ENCODE measurements at regions not wholly inside any gene's neighbourhood (a gene's known extent, or its start where the extent isn't known, plus 50 kb on each side); places are given as distances from the start of the nearest gene placed in this dataset.

- intact Hi-C loops (cut with micrococcal nuclease), result no loop called here
- H3K4me1 Mint-ChIP-seq, result no peaks in the 10 kb centered on the region
Observed at GRCh38 chr18:78296166-78296565, 683.5 kb upstream of the SALL3 start.

GRCh38 chr18:78297048-78297447 lies 682.6 kb upstream of the SALL3 start:
- DNase-seq, result no peak
- H3K4me1 ChIP-seq (ENCODE audit: control insufficient read depth in 1 of 2, insufficient read depth in 2 of 2, low read length in 2 of 2), result no peaks in the 10 kb centered on the region
- Mint-ChIP-seq H3K27ac (no peak overlapping the region), H3K9me3 (peaks cover 0 to 5% (median 0%) of the 10 kb centered on the region in 7 donors), H3K36me3 (no peaks in the 10 kb centered on the region), H3K27me3 (ENCODE audit: low read depth in 3 of 3) (peaks cover 0 to 2% (median 0%) of the 10 kb centered on the region in 3 donors), H3K4me1 (no peaks in the 10 kb centered on the region), H3K4me3 (no peak overlapping the region)
- TF ChIP-seq CTCF (IDR thresholded peaks at IDR 0.05), result no peak
- H3K4me3 ChIP-seq (replicated peaks in 1 of 3; ENCODE audit: low read depth in 2 of 3, low read length in 3 of 3), result no peak overlapping the region
- 89% methylated on average over 10 of the region's 10 CpGs for WGBS (ENCODE audit: insufficient coverage)
- H4K20me1 ChIP-seq (ENCODE audit: insufficient read depth, low read length), result no peaks in the 10 kb centered on the region
- H3K4me2 ChIP-seq (replicated peaks; ENCODE audit: extremely low read depth, low read length, poor library complexity, severe bottlenecking), result no peak overlapping the region
- intact Hi-C loops (cut with micrococcal nuclease), result no loop called here
- peaks cover 0 to 5% of the 10 kb centered on the region in 2 donors for H3K9me3 ChIP-seq (replicated peaks in 1 of 2; ENCODE audit: control insufficient read depth in 1 of 2, insufficient read depth in 1 of 2, low read length in 2 of 2)
- H3K36me3 ChIP-seq (replicated peaks in 1 of 2; ENCODE audit: control insufficient read depth in 1 of 2, insufficient read depth in 2 of 2, low read length in 2 of 2), result no peaks in the 10 kb centered on the region
- H3K27me3 ChIP-seq (ENCODE audit: control insufficient read depth in 2 of 2, insufficient read depth in 2 of 2, low read length in 2 of 2), result no peaks in the 10 kb centered on the region
- no peak overlapping the region for H2AFZ ChIP-seq (ENCODE audit: insufficient read depth, low read depth, low read length, poor library complexity, severe bottlenecking)
- H3K27ac ChIP-seq (ENCODE audit: low read depth in 1 of 2, low read length in 2 of 2), result no peak overlapping the region
- H3K9ac ChIP-seq (ENCODE audit: insufficient read depth, low read length, poor library complexity, severe bottlenecking), result no peak overlapping the region
- H3K79me2 ChIP-seq (ENCODE audit: insufficient read depth, low read length), result no peaks in the 10 kb centered on the region

More at GRCh38 chr18:78296166-78296565, 683.5 kb upstream of the SALL3 start:
- H3K9me3 ChIP-seq (replicated peaks in 1 of 2; ENCODE audit: control insufficient read depth in 1 of 2, insufficient read depth in 1 of 2, low read length in 2 of 2), result peaks cover 0 to 5% of the 10 kb centered on the region in 2 donors
- H3K36me3 Mint-ChIP-seq, result no peaks in the 10 kb centered on the region
- no peak overlapping the region for H3K27ac Mint-ChIP-seq
- no peak overlapping the region for H2AFZ ChIP-seq (ENCODE audit: insufficient read depth, low read depth, low read length, poor library complexity, severe bottlenecking)
- no peaks in the 10 kb centered on the region for H3K27me3 ChIP-seq (ENCODE audit: control insufficient read depth in 2 of 2, insufficient read depth in 2 of 2, low read length in 2 of 2)
- no peak overlapping the region for H3K4me2 ChIP-seq (replicated peaks; ENCODE audit: extremely low read depth, low read length, poor library complexity, severe bottlenecking)
- H3K36me3 ChIP-seq (replicated peaks in 1 of 2; ENCODE audit: control insufficient read depth in 1 of 2, insufficient read depth in 2 of 2, low read length in 2 of 2), result no peaks in the 10 kb centered on the region
- H3K27ac ChIP-seq (ENCODE audit: low read depth in 1 of 2, low read length in 2 of 2), result no peak overlapping the region
- H3K9ac ChIP-seq (ENCODE audit: insufficient read depth, low read length, poor library complexity, severe bottlenecking), result no peak overlapping the region
- no peak overlapping the region for H3K4me3 ChIP-seq (replicated peaks in 1 of 3; ENCODE audit: low read depth in 2 of 3, low read length in 3 of 3)
- TF ChIP-seq CTCF (IDR thresholded peaks at IDR 0.05), result no peak
- no peaks in the 10 kb centered on the region for H3K79me2 ChIP-seq (ENCODE audit: insufficient read depth, low read length)
- no peaks in the 10 kb centered on the region for H4K20me1 ChIP-seq (ENCODE audit: insufficient read depth, low read length)
- DNase-seq, result no peak
- H3K4me3 Mint-ChIP-seq, result no peak overlapping the region
- H3K4me1 ChIP-seq (ENCODE audit: control insufficient read depth in 1 of 2, insufficient read depth in 2 of 2, low read length in 2 of 2), result no peaks in the 10 kb centered on the region
- 81% methylated on average over 8 of the region's 13 CpGs for WGBS (ENCODE audit: insufficient coverage)
- H3K27me3 Mint-ChIP-seq (ENCODE audit: low read depth in 3 of 3), result peaks cover 0 to 2% (median 0%) of the 10 kb centered on the region in 3 donors
- H3K9me3 Mint-ChIP-seq, result peaks cover 0 to 5% (median 0%) of the 10 kb centered on the region in 7 donors
